Renal pelvis (tissue), 1 donor: ENCODE measurements at regions not wholly inside any gene's neighbourhood (a gene's known extent, or its start where the extent isn't known, plus 50 kb on each side); places are given as distances from the start of the nearest gene placed in this dataset.
A peak's percentile ranks its signal among the peaks of the same experiment; 100 is the strongest.
"Not testable (repeated sequence)": the region's sequence is repeated elsewhere in the genome, so short reads cannot be mapped to it uniquely, and the experiment has no call there.

Experiments
- DNase-seq: peaks from one replicate; pipeline ENCODE4 v3.0.0-alpha.2; 2013

DNA sequence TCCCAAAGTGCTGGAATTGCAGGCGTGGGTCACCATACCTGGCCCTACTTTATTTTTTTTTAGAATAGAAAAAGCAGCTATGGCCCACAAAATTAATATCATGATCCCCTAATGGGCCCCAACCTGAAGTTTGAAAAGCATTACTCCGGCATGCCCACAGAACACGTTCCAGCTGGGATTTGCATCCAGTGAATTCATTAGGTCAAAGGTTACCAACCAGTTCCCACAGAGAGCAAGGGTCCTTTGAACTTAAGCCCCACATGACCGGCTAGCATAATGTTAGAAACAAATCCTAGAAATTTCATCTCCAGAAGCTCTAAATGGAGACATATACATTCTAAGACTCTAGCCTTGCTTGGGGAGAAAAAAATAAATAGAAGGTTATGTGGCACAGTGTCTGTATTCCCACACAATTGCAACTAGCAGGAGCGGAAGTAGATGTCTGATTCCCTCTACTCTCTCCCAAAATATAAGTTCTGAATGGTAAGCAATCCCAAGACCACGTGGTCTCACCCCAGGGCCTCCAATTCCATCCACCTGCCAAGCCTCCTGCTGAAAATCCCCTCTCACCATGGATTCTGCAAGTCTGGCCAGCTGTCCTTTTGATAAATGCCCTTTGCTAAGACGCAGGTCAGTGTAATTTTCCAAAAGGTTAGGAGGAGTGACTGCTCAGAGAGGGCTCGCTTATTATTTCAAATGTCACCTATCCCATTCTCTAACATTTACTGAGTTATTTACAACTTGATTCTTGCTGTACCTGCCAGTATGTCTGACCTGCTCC, 395.8 kb downstream of the NPIPA8 start:
- no peak for DNase-seq

DNA sequence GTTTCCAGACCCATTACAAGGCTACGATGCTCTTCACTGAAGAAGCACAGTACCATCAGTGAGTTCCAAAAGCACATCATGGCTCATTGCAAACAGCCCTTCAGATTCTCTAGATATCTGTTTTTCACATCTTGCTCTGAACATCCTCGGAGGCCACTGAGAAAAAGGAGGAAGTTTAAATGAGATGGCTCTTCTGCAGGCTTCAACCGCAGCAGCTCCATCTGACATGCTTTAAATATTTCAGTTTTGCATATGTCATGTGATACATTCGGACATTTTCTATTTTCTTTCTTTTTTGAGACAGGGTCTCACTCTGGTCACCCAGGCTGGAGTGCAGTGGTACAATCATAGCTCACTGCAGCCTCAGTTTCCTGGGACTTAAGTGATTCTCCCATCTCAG, 396.8 kb downstream of the NPIPA8 start:
- no peak for DNase-seq

DNA sequence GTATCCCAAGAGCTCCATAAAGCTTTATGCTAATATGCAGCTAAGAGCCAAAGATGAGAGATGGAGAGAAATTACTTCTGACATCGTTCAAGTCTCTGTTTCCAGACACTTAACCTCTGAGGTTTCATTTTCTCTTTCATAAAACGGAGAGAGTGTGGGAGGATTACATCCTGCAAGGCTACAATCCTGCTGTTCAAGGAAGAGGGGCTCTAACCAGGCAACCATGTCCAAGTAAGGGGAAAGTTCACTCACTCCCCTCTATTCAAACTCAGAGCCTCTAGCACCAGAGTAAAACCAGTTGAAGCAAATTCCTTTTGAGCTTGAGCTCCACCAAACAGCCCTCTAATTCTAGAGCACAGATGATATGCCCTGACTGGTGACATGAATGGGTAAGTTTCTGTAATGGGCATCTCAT, 397.4 kb downstream of the NPIPA8 start:
- DNase-seq: peak; percentile 69

DNA sequence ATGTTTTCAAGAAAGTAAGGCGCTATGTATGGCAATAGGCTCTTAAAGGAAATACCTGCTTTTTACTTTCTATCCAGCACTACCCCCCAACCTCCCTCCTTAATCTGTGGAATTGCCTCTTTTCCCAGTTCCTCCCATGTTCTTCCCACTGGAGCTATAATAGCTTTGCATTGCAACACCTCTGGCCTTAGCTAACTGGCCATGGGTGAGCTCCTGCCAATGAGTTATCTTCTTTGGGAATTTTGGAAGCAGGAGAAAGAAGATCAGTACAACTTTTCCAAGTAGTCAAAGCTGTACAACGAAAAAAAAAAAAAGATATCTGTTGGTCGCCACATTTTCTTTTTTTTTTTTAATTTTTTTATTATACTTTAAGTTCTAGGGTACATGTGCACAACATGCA, 398.0 kb downstream of the NPIPA8 start:
- no peak for DNase-seq

GRCh38 chr16:17936766-17937402, 399.7 kb downstream of the NPIPA8 start:
- no peak for DNase-seq

DNA sequence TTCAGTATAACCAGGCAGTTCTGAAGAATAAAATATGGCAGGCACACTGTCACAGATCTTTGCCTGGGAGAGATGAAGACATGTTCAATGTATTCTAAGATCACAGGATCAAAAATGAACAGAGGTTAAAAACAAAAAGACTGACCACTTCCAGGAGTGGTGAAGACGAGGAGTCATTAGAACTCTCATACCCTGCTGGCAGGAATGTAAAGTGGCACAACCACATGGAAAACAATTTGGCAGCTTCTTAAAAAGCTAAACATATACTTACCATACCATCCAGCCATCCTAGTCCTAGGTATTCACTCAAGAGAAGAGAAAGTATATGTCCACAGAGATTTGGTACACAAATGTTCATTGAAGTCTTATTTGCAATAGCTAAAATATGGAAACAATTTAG, 406.3 kb downstream of the NPIPA8 start:
- DNase-seq: no peak

GRCh38 chr16:17926866-17927399, 409.6 kb downstream of the NPIPA8 start:
- DNase-seq: no peak

DNA sequence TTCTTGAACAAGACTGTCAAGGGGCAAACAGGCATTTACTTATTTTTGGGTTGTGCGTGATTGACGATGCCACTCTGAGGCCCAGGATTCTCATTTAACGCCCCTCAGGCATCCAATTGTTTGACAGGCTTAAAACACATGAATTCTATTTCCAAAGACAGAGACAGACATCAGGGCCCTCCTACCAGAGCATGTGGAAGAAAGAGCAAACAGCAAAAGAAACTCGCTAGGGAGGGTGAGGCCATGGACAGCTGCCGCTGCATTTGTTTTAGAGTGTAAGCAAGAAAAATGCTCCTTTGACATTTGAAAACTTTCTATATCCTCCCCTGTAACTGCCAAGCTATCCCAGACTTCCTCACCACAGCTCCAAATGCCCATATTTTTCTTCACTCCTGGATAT, 410.1 kb downstream of the NPIPA8 start:
- no peak for DNase-seq

GRCh38 chr16:17925761-17926160, 410.8 kb downstream of the NPIPA8 start:
- DNase-seq: no peak

GRCh38 chr16:17921357-17921978, 415.1 kb downstream of the NPIPA8 start:
- DNase-seq: no peak

DNA sequence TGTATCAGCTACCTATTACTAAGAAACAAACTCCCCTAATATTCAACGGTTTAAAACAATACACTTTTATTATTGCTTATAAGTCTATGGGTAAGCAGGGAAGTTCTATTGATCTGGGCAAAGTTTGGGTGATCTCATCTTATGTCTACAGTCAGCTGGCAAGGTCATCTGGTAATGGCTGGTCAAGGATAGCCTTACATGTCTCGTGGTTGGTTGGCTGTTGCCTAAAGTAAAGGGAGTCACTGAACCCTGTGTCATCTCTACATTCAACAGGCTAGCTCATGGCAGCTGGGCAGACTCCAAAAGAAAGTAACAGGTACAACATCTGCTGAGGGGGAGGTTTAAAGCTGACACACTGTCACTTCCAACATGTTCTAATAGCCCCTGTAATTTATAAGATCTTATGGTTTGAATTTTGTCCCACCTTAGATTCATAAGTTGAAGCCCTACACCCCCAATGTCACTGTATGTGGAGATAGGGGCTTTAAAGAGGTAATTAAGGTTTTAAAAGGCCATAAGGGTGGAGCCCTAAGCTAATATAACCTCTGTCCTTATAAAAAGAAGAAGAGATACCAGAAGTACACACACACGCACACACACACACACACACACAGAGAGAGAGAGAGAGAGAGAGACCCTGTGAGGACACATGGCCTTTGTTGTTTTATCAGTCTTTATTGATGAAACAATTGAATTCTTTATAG, 419.1 kb downstream of the NPIPA8 start:
- DNase-seq: no peak

DNA sequence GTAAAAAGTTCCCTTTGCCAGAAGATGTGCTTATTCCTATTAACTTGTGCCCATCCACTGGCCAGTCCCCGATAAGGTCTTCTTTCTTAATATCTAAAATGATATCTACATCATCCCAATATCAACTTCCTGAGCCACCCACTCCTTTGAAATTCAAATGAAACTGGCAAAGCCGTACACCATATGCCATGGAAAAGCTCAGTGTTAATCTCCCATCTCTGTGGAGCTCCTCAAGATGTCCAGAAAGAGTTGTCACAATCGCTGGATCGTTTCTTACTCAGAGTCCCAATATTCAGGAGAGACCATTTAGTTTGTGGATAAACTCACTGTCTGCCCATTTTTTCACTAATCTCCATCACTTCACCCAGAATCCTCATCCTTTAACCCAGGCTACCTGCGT, 420.7 kb downstream of the NPIPA8 start:
- no peak for DNase-seq

GRCh38 chr16:17914168-17914567, 422.4 kb downstream of the NPIPA8 start:
- no peak for DNase-seq

- DNase-seq: not testable (repeated sequence)
Measured at GRCh38 chr16:17911578-17911977, 425.0 kb downstream of the NPIPA8 start.

DNA sequence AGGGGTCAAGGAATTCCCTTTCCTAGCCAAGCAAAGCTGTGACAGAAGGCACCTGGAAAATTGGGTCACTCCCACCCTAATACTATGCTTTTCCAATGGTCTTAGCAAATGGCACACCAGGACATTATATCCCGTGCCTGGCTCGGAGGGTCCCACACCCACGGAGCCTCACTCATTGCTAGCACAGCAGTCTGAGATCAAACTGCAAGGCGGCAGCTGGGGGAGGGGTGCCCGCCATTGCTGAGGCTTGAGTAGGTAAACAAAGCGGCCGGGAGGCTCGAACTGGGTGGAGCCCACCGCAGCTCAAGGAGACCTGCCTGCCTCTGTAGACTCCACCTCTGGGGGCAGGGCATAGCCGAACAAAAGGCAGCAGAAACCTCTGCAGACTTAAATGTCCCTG, 429.9 kb downstream of the NPIPA8 start:
- DNase-seq: not testable (repeated sequence)

DNA sequence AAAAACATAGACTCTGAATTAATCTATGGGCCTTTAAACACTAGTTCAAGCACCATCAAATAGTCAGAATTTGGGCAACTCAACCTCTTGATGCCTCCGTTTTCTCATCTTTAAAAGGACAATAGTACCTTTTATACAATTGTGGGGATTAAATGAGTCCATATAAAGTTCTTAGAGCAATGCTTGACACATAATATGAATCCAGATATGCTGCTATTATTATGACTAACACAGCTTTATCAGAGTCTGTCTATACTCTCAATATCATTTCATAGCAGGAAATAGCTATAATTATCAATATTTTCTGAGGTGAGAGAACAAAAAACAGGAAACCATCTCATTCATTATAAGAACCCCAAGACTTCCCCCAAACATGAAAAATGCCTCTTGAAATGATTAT, 430.5 kb upstream of the XYLT1 start:
- DNase-seq: no peak

DNA sequence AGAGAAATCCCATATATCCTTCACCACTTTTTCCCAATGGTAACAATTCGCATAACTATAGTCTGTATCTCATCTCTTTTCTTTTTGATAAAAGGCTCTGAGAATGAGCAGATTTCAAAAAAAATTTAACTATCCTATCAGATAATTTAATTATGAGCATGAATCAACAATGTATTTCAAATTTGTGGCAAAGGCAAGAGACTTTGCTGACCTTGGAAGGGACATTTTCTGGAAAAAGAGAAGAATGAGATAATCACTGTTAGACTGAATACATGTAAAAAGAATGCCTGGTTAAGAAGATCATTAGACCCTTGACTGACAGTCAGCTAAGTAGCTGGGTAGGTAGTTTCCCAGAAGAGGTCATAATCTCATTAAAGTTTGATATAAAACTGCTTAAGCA, 428.4 kb upstream of the XYLT1 start:
- DNase-seq: no peak

GRCh38 chr16:17887963-17888362, 417.2 kb upstream of the XYLT1 start:
- DNase-seq: no peak

DNA sequence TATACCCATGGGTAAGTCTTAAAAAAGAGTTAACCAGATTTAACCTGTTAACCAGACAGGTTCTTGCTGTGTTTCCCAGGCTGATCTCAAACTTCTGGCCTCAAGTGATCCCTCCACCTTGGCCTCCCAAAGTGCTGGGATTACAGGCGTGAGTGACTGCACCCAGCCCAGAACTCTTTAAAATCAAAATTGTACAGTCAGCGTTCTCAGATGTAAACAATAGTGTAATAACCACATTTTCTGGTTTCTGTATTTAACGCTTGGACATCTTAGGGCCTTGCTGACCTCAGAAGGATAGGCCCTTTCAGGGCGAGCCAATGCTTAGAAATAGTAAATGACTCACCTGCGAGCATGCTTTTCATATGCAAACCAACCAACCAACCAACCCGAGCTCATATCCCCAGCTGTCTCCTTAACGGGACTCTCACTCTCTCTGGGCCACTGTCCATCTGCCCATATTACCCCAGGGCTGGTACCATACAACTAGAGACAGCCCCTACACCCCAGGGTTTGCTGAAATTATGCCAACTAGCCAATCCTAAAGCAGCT, 415.0 kb upstream of the XYLT1 start:
- no peak for DNase-seq

DNA sequence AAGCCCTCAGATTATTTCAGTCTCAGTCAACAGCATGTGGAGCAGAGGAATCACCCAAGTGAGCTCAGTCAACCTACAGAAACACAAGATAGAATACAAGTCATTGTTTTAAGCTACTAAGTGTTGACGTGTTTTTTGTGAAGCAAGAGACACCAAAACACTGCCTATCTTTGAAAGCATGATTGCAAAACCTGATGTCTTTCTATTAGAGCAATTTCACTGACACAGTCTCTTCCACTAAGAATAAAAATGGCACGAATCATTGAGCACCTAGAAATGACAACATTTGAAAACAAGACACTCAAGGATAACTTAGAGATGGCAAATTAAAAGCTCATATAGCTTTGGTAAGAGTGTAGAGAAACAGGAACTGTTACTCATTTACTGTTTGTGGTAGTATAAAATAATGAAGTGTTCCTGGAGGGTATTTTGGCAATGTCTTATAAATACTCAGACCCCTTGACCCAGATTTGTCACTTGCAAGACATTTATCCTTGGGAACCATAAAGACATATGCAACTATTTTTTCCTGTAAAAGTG, 407.1 kb upstream of the XYLT1 start:
- no peak for DNase-seq

DNA sequence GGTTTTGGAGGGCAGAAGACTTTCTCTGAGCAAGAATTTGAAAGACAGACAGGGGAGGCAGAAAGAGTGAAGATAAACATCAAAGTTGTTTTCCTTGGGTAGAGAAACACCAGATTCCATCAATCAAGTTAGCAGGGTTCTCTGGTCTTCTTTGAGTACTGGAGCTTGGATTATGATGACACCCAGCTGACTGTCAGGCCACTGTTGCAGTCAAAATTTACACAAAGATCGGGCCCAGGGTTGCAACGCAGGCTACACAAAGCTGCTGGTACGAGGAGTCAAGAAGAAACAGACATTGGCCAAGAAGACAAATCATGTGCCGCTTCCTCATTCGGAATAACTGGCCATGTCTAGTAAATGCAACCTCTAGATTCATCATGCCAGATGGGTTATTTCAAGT, 396.2 kb upstream of the XYLT1 start:
- DNase-seq: no peak

DNA sequence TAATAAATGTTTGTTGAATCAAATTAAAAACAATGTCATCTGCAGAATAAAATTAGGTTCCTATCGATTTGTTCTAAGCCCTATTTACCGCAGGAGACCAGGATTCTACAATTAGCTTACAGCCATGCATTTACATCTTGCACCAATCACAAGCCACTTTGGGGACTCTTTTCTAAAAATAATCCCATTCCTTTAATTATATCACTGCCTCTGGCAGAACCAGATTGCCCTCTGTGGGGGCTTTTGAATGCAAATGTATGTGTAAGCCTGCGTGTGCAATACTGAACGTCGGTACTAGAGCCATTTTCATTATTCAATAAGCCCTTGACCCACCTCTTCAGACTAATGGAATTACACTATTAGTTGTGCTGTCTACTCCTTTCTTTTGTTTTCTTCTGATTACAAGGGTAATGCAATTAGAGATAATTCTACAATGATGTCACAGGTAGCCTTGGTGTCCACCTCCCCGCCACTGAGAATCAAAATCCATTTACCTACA, 391.3 kb upstream of the XYLT1 start:
- no peak for DNase-seq
